Pancreas (tissue), 10 donors: ENCODE measurements at regions not wholly inside any gene's neighbourhood (a gene's known extent, or its start where the extent isn't known, plus 50 kb on each side); places are given as distances from the start of the nearest gene placed in this dataset.

Experiments used
- ATAC-seq, 4 donors: fragments of 200-7000 bp; cut with Tn5 transposase; one replicate each; pipeline versions ENCODE4 v1.8.0 to v1.9.1; 2020; ENCODE audit warnings: mild to moderate bottlenecking in 4 of 4, moderate library complexity in 4 of 4
- DNase-seq, 6 donors: peaks; one replicate each; pipeline ENCODE4 v3.0.0-alpha.2; 2020
- FAIRE-seq: peaks from 2 replicates; lab custom pipeline; 2012; peaks lifted over from hg19 to GRCh38; lab: Jason Lieb, UNC
- H3K27ac ChIP-seq, 4 donors: fragments of 200-600 bp; sonication (generic); 1 replicate in 3 of 4; 2 replicates in 1 of 4; pipeline versions ENCODE4 v1.5.0 to v1.8.0; 2020
- H3K27me3 ChIP-seq, 4 donors: fragments of 200-600 bp; one replicate each; pipeline ENCODE4 v1.8.0; 2021
- H3K36me3 ChIP-seq, 3 donors: fragments of 200-600 bp; sonication (generic) in 1 of 3; one replicate each; pipeline versions ENCODE4 v1.5.0 to v1.8.0; 2020 to 2021
- H3K4me1 ChIP-seq, 3 donors: fragments of 200-600 bp; one replicate each; pipeline ENCODE4 v1.8.0; 2021
- H3K4me3 ChIP-seq, 4 donors: fragments of 200-600 bp; sonication (generic) in 2 of 4; one replicate each; pipeline versions ENCODE4 v1.5.0 to v1.8.0; 2020 to 2021
- H3K9me3 ChIP-seq, 4 donors: fragments of 200-600 bp; one replicate each; pipeline ENCODE4 v1.8.0; 2021
- CTCF ChIP-seq, 4 donors: fragments of 200-600 bp; sonication (generic) in 3 of 4; IDR thresholded peaks; one replicate each; pipeline versions ENCODE4 v1.5.0 to v1.8.0; 2021; ENCODE audit warnings: antibody characterized with exemption in 4 of 4
- WGBS, 2 donors: extraction: QIAGEN DNeasy Blood & Tissue Kit; methylation state at CpG; one replicate each; pipeline ENCODE4 v1.1.7; 2013; 5-methylcytosine and 5-hydroxymethylcytosine counted together
- intact Hi-C, 3 donors: fragments of 100-400 bp; cut with DNase I; formaldehyde crosslinking; loops; one replicate each; pipeline versions ENCODE4 v1.11.1 to v1.14.2; 2022
- donor health status: healthy with polysubstance abuse.
- donor health status: DM: no; HTN: no; CAD: no; lungs with moderate emphysema.
- donor health status: DM: no; HTN: no; CAD: no.
- donor health status: control.
- donor health status: control.
- donor health status: Bipolar disorder and iron deficiency.
- donor health status: DM: yes; HTN: yes; CAD: no.
- donor health status: DM: no; HTN: no; CAD: no.
- donor health status: DM: no; HTN: no; CAD: no.
- donor health status: DM: yes; HTN: yes; CAD: no.

DNA sequence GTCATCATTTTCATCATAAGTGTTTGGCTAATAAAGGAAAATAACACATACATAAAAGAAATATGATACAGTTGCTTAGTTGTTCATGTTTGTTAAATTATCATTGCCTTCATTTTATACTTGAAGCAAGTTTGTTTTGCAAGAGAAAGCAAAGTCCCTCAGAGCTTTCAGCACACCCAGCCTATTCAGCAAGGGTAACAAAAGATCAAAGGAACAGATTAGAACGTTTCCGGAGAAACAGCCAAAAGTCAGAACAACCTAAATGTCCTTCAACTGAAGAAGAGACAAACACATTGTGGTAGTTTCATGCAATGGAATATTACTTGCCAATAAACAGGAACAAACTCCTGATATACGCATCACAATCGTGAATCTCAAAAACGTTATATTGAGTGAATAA, 380.7 kb downstream of the MZT1 start:
- no peaks in the 10 kb centered on the region for H3K4me1 ChIP-seq
- intact Hi-C loops: no loop called here
- H3K36me3 ChIP-seq: no peaks in the 10 kb centered on the region
- no peak overlapping the region for H3K4me3 ChIP-seq
- no peak for TF ChIP-seq CTCF (IDR thresholded peaks at IDR 0.05)
- H3K27me3 ChIP-seq: no peaks in the 10 kb centered on the region
- no peak for FAIRE-seq
- 62 to 73% methylated on average over 5 of the region's 5 CpGs for WGBS, 2 donors
- ATAC-seq: no peak
- H3K9me3 ChIP-seq: no peaks in the 10 kb centered on the region
- DNase-seq: no peak
- no peak overlapping the region for H3K27ac ChIP-seq

- no peak for FAIRE-seq
- WGBS, 2 donors: 93 to 94% methylated on average over 5 of the region's 5 CpGs
- H3K4me1 ChIP-seq: no peaks in the 10 kb centered on the region
Measured at GRCh38 chr13:72342364-72342763, 385.1 kb downstream of the MZT1 start.

DNA sequence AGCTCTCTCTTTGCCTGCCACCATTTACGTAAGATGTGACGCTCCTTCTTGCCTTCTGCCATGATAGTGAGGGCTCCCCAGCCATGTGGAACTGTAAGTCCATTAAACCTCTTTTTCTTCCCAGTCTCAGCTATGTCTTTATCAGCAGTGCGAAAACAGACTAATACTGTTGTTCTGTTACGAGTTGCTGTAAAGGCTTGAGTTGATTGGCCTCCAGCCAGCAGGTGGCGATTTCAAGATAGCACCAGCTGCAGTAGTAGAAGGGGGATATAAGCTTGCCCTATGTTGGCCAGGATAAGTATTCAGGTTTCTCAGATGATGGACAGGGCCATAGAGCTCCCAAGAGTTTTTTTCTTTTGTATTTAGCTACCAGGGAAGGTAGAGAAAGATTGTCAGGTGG, 385.5 kb downstream of the MZT1 start:
- no peaks in the 10 kb centered on the region for H3K27me3 ChIP-seq
- H3K4me1 ChIP-seq: no peaks in the 10 kb centered on the region
- DNase-seq: no peak
- no peak for TF ChIP-seq CTCF (IDR thresholded peaks at IDR 0.05)
- no peaks in the 10 kb centered on the region for H3K9me3 ChIP-seq
- no peaks in the 10 kb centered on the region for H3K36me3 ChIP-seq
- no peak overlapping the region for H3K27ac ChIP-seq
- no peak overlapping the region for H3K4me3 ChIP-seq
- FAIRE-seq: no peak
- intact Hi-C loops: no loop called here
- no peak for ATAC-seq
- WGBS, 2 donors: 75 to 83% methylated on average over 5 of the region's 5 CpGs

More at GRCh38 chr13:72342364-72342763, 385.1 kb downstream of the MZT1 start:
- DNase-seq (peak in 1 of 6 donors; percentile 29), ATAC-seq (no peak)
- intact Hi-C loops: no loop called here
- no peaks in the 10 kb centered on the region for H3K27me3 ChIP-seq
- H3K9me3 ChIP-seq: no peaks in the 10 kb centered on the region
- no peak for TF ChIP-seq CTCF (IDR thresholded peaks at IDR 0.05)
- no peaks in the 10 kb centered on the region for H3K36me3 ChIP-seq
- H3K27ac ChIP-seq: no peak overlapping the region
- H3K4me3 ChIP-seq: no peak overlapping the region

DNA sequence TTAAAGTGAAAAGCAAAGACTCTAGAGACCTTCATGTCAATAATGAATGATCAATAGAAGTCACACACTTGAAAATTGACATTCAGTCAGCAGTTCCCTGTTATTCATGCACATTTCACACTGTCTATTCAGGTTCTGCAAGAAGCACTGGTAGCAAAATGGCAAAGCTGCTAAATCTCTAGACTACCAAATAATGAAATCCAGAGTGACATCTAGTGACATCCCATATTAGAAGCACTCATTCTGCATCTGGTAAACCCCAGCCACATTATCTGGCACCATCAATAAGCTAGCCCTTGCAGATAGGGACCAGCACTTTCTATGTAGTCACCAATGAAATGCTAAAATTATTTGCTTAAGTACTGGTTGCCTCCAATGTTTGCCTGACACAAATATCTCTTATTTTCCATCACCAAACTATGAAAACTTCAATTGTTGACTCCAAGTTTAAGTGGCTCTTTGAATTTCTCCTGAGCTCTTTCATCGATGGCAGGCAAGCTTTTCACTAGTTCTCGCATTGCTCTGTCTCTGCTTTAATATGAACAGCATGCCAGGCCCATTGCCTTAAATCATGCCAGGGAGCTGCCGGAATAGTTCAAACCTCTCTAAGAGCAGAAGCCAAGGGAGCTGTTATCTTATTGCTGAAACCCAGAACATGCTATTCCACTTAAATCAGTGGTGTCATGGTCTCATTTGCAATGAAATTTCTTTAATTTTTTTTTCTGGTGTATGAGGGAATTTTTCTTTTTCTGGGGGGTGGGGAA, 409.9 kb downstream of the MZT1 start:
- no peak overlapping the region for H3K4me3 ChIP-seq
- no peak for TF ChIP-seq CTCF (IDR thresholded peaks at IDR 0.05)
- H3K36me3 ChIP-seq: no peaks in the 10 kb centered on the region
- WGBS, 2 donors: 78 to 84% methylated on average over 3 of the region's 3 CpGs
- intact Hi-C loops: no loop called here
- H3K27me3 ChIP-seq: no peaks in the 10 kb centered on the region
- H3K4me1 ChIP-seq: no peaks in the 10 kb centered on the region
- FAIRE-seq: no peak
- no peaks in the 10 kb centered on the region for H3K9me3 ChIP-seq
- no peak for ATAC-seq
- no peak for DNase-seq
- no peak overlapping the region for H3K27ac ChIP-seq

DNA sequence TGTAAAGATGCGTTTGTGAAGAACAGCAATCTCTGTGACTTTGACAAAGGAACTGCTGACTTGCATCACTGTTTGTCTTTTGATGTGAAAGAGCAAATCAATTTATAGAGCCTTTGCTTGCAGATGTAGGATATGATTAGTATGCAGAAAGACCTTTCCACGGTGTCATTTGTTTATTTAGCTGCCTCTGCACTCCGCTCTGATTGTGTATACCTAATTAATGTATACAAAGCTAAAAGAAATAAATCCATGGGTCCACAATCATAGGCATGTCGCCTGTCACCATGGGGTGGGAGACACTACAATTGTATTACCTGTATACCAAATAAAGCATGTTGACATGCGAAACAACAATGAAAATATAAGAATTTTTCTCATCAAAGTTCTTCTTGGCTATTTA, 410.7 kb downstream of the MZT1 start:
- DNase-seq (no peak), FAIRE-seq (no peak)
- intact Hi-C loops: no loop called here

More for the DNA sequence above, 410.7 kb downstream of the MZT1 start:
- WGBS, 2 donors: 60 to 62% methylated on average over 5 of the region's 5 CpGs
- TF ChIP-seq CTCF (IDR thresholded peaks at IDR 0.05): no peak
- Histone ChIP-seq H3K4me1 (no peaks in the 10 kb centered on the region), H3K27ac (no peak overlapping the region), H3K36me3 (no peaks in the 10 kb centered on the region), H3K9me3 (no peaks in the 10 kb centered on the region), H3K4me3 (no peak overlapping the region), H3K27me3 (no peaks in the 10 kb centered on the region)
- ATAC-seq: no peak
